ENCODE measurements at regions not wholly inside any gene's neighbourhood (a gene's known extent, or its start where the extent isn't known, plus 50 kb on each side); places are given as distances from the start of the nearest gene placed in this dataset.

GRCh38 chr1:102772831-102773230 is 335.5 kb downstream of the COL11A1 start:
- Histone ChIP-seq H3K27ac (ENCODE audit: low read length) (no peak overlapping the region), H3K4me2 (ENCODE audit: low read length) (no peak overlapping the region), H3K4me3 (ENCODE audit: low read length) (no peak overlapping the region), H3K36me3 (ENCODE audit: insufficient read depth, low read length) (no peaks in the 10 kb centered on the region), H3F3A (ENCODE audit: insufficient read depth, low read length, poor library complexity, severe bottlenecking) (no peaks in the 10 kb centered on the region), H3K9me2 (ENCODE audit: insufficient read depth, low read length) (no peaks in the 10 kb centered on the region), H3K9ac (ENCODE audit: low read length) (no peak overlapping the region), H2AFZ (ENCODE audit: low read depth, low read length) (no peak overlapping the region), H3K27me3 (ENCODE audit: insufficient read depth, low read depth, low read length) (no peaks in the 10 kb centered on the region), H3K79me2 (replicated peaks; ENCODE audit: insufficient read depth, low read length) (no peaks in the 10 kb centered on the region), H4K20me1 (ENCODE audit: insufficient read depth) (no peaks in the 10 kb centered on the region), H3K9me3 (ENCODE audit: low read length) (no peaks in the 10 kb centered on the region)
- TF ChIP-seq MXI1 (conservative IDR thresholded peaks at IDR 0.05; ENCODE audit: poor library complexity, severe bottlenecking): no peak
- TF ChIP-seq EP300 (conservative IDR thresholded peaks at IDR 0.05; ENCODE audit: poor library complexity, severe bottlenecking): no peak
- no peak for TF ChIP-seq RAD21 (conservative IDR thresholded peaks at IDR 0.05)
- TF ChIP-seq, protein P1, sequence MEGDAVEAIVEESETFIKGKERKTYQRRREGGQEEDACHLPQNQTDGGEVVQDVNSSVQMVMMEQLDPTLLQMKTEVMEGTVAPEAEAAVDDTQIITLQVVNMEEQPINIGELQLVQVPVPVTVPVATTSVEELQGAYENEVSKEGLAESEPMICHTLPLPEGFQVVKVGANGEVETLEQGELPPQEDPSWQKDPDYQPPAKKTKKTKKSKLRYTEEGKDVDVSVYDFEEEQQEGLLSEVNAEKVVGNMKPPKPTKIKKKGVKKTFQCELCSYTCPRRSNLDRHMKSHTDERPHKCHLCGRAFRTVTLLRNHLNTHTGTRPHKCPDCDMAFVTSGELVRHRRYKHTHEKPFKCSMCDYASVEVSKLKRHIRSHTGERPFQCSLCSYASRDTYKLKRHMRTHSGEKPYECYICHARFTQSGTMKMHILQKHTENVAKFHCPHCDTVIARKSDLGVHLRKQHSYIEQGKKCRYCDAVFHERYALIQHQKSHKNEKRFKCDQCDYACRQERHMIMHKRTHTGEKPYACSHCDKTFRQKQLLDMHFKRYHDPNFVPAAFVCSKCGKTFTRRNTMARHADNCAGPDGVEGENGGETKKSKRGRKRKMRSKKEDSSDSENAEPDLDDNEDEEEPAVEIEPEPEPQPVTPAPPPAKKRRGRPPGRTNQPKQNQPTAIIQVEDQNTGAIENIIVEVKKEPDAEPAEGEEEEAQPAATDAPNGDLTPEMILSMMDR (IDR thresholded peaks at IDR 0.05; ENCODE audit: poor library complexity, severe bottlenecking): no peak
- TF ChIP-seq, protein P2, sequence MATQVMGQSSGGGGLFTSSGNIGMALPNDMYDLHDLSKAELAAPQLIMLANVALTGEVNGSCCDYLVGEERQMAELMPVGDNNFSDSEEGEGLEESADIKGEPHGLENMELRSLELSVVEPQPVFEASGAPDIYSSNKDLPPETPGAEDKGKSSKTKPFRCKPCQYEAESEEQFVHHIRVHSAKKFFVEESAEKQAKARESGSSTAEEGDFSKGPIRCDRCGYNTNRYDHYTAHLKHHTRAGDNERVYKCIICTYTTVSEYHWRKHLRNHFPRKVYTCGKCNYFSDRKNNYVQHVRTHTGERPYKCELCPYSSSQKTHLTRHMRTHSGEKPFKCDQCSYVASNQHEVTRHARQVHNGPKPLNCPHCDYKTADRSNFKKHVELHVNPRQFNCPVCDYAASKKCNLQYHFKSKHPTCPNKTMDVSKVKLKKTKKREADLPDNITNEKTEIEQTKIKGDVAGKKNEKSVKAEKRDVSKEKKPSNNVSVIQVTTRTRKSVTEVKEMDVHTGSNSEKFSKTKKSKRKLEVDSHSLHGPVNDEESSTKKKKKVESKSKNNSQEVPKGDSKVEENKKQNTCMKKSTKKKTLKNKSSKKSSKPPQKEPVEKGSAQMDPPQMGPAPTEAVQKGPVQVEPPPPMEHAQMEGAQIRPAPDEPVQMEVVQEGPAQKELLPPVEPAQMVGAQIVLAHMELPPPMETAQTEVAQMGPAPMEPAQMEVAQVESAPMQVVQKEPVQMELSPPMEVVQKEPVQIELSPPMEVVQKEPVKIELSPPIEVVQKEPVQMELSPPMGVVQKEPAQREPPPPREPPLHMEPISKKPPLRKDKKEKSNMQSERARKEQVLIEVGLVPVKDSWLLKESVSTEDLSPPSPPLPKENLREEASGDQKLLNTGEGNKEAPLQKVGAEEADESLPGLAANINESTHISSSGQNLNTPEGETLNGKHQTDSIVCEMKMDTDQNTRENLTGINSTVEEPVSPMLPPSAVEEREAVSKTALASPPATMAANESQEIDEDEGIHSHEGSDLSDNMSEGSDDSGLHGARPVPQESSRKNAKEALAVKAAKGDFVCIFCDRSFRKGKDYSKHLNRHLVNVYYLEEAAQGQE (IDR thresholded peaks at IDR 0.05; ENCODE audit: borderline replicate concordance): no peak
- no peak for TF ChIP-seq TAF1 (IDR thresholded peaks at IDR 0.05; ENCODE audit: low read depth)
- TF ChIP-seq SMC3 (conservative IDR thresholded peaks at IDR 0.05; ENCODE audit: poor library complexity): no peak
- TF ChIP-seq POLR2AphosphoS5 (IDR thresholded peaks at IDR 0.05): no peak
- no peak for TF ChIP-seq EZH2 (IDR thresholded peaks at IDR 0.05; ENCODE audit: borderline replicate concordance, insufficient read depth, low read length, poor library complexity, severe bottlenecking)

DNA sequence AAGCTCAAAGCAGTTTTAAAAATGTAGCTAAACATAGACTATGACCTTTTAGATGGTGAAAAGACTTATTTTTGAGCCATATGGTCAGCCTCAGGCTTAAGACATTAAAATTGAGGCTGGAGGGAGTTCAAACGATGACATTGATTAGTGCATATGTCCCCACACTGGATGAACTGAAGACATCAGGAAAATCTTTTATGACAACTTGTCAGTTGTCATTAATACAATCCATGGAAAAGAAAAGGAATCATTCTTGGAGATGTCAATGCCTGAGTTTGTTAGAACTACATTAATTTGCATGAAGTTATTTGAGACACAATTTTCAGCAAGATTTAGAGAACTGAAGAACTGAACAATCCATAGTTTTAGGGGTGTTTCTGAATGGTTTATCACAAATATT is 349.9 kb downstream of the COL11A1 start:
- Histone ChIP-seq H3K9me2 (ENCODE audit: insufficient read depth, low read length) (no peaks in the 10 kb centered on the region), H3K4me3 (ENCODE audit: low read length) (no peak overlapping the region), H3K36me3 (ENCODE audit: insufficient read depth, low read length) (no peaks in the 10 kb centered on the region), H3K27me3 (ENCODE audit: insufficient read depth, low read depth, low read length) (no peaks in the 10 kb centered on the region), H3K9me3 (ENCODE audit: low read length) (no peaks in the 10 kb centered on the region), H3K27ac (ENCODE audit: low read length) (no peak overlapping the region), H3K79me2 (replicated peaks; ENCODE audit: insufficient read depth, low read length) (no peaks in the 10 kb centered on the region), H3K9ac (ENCODE audit: low read length) (no peak overlapping the region), H3K4me2 (ENCODE audit: low read length) (no peak overlapping the region), H3F3A (ENCODE audit: insufficient read depth, low read length, poor library complexity, severe bottlenecking) (no peaks in the 10 kb centered on the region), H4K20me1 (ENCODE audit: insufficient read depth) (no peaks in the 10 kb centered on the region), H2AFZ (ENCODE audit: low read depth, low read length) (no peak overlapping the region)
- TF ChIP-seq EP300 (conservative IDR thresholded peaks at IDR 0.05; ENCODE audit: poor library complexity, severe bottlenecking) (peak; percentile 63), EZH2 (IDR thresholded peaks at IDR 0.05; ENCODE audit: borderline replicate concordance, insufficient read depth, low read length, poor library complexity, severe bottlenecking) (no peak), POLR2AphosphoS5 (IDR thresholded peaks at IDR 0.05) (peak; percentile 9)
- TF ChIP-seq, protein P2 (IDR thresholded peaks at IDR 0.05; ENCODE audit: borderline replicate concordance): peak; percentile 74

Data from neural cell (in vitro differentiated cells).